Bronchial epithelial cell (primary cell): ENCODE measurements at regions not wholly inside any gene's neighbourhood (a gene's known extent, or its start where the extent isn't known, plus 50 kb on each side); places are given as distances from the start of the nearest gene placed in this dataset.

ENCODE experiments used
- DNase-seq: peaks from one replicate; pipeline ENCODE4 v3.0.0-alpha.2; 2010; ENCODE audit warnings: low read depth
- FAIRE-seq: peaks from 2 replicates; lab custom pipeline; 2011; peaks lifted over from hg19 to GRCh38; lab: Jason Lieb, UNC
- H3K27me3 ChIP-seq: 2 replicates; pipeline ENCODE4 v1.5.1; 2011; ENCODE audit warnings: low read length; ENCODE audit not compliant: control insufficient read depth, insufficient read depth
- H3K36me3 ChIP-seq: 2 replicates; pipeline ENCODE4 v1.5.1; 2011; ENCODE audit warnings: low read length; ENCODE audit not compliant: control insufficient read depth, insufficient read depth
- H3K4me3 ChIP-seq: 2 replicates; pipeline ENCODE4 v1.5.1; 2011; ENCODE audit warnings: mild to moderate bottlenecking, low read depth, low read length, control low read depth
- CTCF ChIP-seq: IDR thresholded peaks from 2 replicates; pipeline ENCODE4 v1.5.1; 2011; ENCODE audit warnings: mild to moderate bottlenecking, moderate library complexity, low read length, control low read depth, inconsistent platforms; ENCODE audit not compliant: insufficient read depth, severe bottlenecking

GRCh38 chr16:27704252-27704651 is 154.3 kb downstream of the KATNIP start:
- FAIRE-seq = no peak
- TF ChIP-seq CTCF = no peak
- DNase-seq = no peak
- Histone ChIP-seq H3K27me3 (no peaks in the 10 kb centered on the region), H3K36me3 (no peaks in the 10 kb centered on the region), H3K4me3 (no peak overlapping the region)

- H3K4me3 ChIP-seq = no peak overlapping the region
- DNase-seq = no peak
- no peak for FAIRE-seq
- H3K36me3 ChIP-seq = no peaks in the 10 kb centered on the region
- no peak for TF ChIP-seq CTCF
- no peaks in the 10 kb centered on the region for H3K27me3 ChIP-seq
These were observed 156.4 kb downstream of the KATNIP start for GRCh38 chr16:27706156-27706865.

GRCh38 chr16:27706866-27707685 is 157.1 kb downstream of the KATNIP start:
- TF ChIP-seq CTCF = no peak
- Histone ChIP-seq H3K27me3 (no peaks in the 10 kb centered on the region), H3K4me3 (no peak overlapping the region), H3K36me3 (peaks cover under 1% of the 10 kb centered on the region)
- DNase-seq = no peak
- FAIRE-seq = no peak

GRCh38 chr16:27708651-27709050 is 158.7 kb downstream of the KATNIP start:
- FAIRE-seq (no peak), DNase-seq (no peak)
- Histone ChIP-seq H3K27me3 (no peaks in the 10 kb centered on the region), H3K36me3 (peaks cover 3% of the 10 kb centered on the region), H3K4me3 (no peak overlapping the region)
- no peak for TF ChIP-seq CTCF

GRCh38 chr16:27712251-27712711 is 162.3 kb downstream of the KATNIP start:
- FAIRE-seq = no peak

More at GRCh38 chr16:27712251-27712711, 162.3 kb downstream of the KATNIP start:
- TF ChIP-seq CTCF = no peak
- no peak for DNase-seq
- peaks cover 3% of the 10 kb centered on the region for H3K36me3 ChIP-seq
- H3K4me3 ChIP-seq = no peak overlapping the region
- no peaks in the 10 kb centered on the region for H3K27me3 ChIP-seq
